H9 (cell line): ENCODE measurements at regions not wholly inside any gene's neighbourhood (a gene's known extent, or its start where the extent isn't known, plus 50 kb on each side); places are given as distances from the start of the nearest gene placed in this dataset.

ENCODE experiments used
- DNase-seq: peaks from one replicate; pipeline ENCODE4 v3.0.0-alpha.2; 2017
- H2AFZ ChIP-seq: one replicate; pipeline ENCODE4 v1.6.1; 2013; ENCODE audit warnings: mild to moderate bottlenecking, low read length, control low read depth, moderate library complexity
- H2AK5ac ChIP-seq: 2 replicates; pipeline ENCODE4 v1.6.1; 2013; ENCODE audit warnings: low read length, control low read depth, mixed read lengths; ENCODE audit not compliant: insufficient read length
- H2BK120ac ChIP-seq: one replicate; pipeline ENCODE4 v1.6.1; 2013; ENCODE audit warnings: low read depth, mild to moderate bottlenecking, low read length, control low read depth, inconsistent platforms; ENCODE audit not compliant: poor library complexity, severe bottlenecking
- H2BK12ac ChIP-seq: 2 replicates; pipeline ENCODE4 v1.6.1; 2013; ENCODE audit warnings: low read length, control low read depth, mixed read lengths, low read depth; ENCODE audit not compliant: insufficient read length
- H2BK15ac ChIP-seq: 2 replicates; pipeline ENCODE4 v1.6.1; 2013; ENCODE audit warnings: low read depth, low read length, control low read depth
- H2BK20ac ChIP-seq: one replicate; pipeline ENCODE4 v1.6.1; 2013; ENCODE audit warnings: low read depth, mild to moderate bottlenecking, low read length, control low read depth, inconsistent platforms; ENCODE audit not compliant: poor library complexity, severe bottlenecking
- H2BK5ac ChIP-seq: 2 replicates; pipeline ENCODE4 v1.6.1; 2013; ENCODE audit warnings: low read length, control low read depth, mixed read lengths; ENCODE audit not compliant: insufficient read length
- H3K14ac ChIP-seq: 2 replicates; pipeline ENCODE4 v1.6.1; 2013; ENCODE audit warnings: low read length, control low read depth; ENCODE audit not compliant: insufficient read depth
- H3K18ac ChIP-seq: 2 replicates; pipeline ENCODE4 v1.6.1; 2013; ENCODE audit warnings: low read depth, mild to moderate bottlenecking, mixed read lengths, low read length, control low read depth; ENCODE audit not compliant: insufficient read length
- H3K23ac ChIP-seq: 2 replicates; pipeline ENCODE4 v1.6.1; 2013; ENCODE audit warnings: low read length, control low read depth, mixed read lengths, low read depth; ENCODE audit not compliant: insufficient read length
- H3K23me2 ChIP-seq: 2 replicates; pipeline ENCODE4 v1.6.1; 2013; ENCODE audit warnings: low read depth, mild to moderate bottlenecking, mixed read lengths, low read length, control low read depth; ENCODE audit not compliant: insufficient read length, poor library complexity, severe bottlenecking
- H3K27ac ChIP-seq: 2 replicates; pipeline ENCODE4 v1.5.1; 2013; ENCODE audit warnings: low read length, control low read depth, mixed read lengths, low read depth; ENCODE audit not compliant: insufficient read length
- H3K27me3 ChIP-seq: 2 replicates; pipeline ENCODE4 v1.6.1; 2013; ENCODE audit warnings: low read length, control low read depth, inconsistent platforms; ENCODE audit not compliant: insufficient read depth
- H3K4ac ChIP-seq: 2 replicates; pipeline ENCODE4 v1.6.1; 2013; ENCODE audit warnings: low read depth, mild to moderate bottlenecking, control low read depth, inconsistent platforms, low read length, moderate library complexity
- H3K4me1 ChIP-seq: 2 replicates; pipeline ENCODE4 v1.6.1; 2013; ENCODE audit warnings: low read length, control low read depth, inconsistent platforms; ENCODE audit not compliant: insufficient read depth
- H3K4me2 ChIP-seq: 2 replicates; pipeline ENCODE4 v1.6.1; 2013; ENCODE audit warnings: low read length, control low read depth, mixed read lengths; ENCODE audit not compliant: insufficient read length, insufficient read depth
- H3K56ac ChIP-seq: 2 replicates; pipeline ENCODE4 v1.6.1; 2013; ENCODE audit warnings: low read depth, mild to moderate bottlenecking, mixed read lengths, low read length, control low read depth; ENCODE audit not compliant: insufficient read length
- H3K79me1 ChIP-seq: 2 replicates; pipeline ENCODE4 v1.6.1; 2013; ENCODE audit warnings: low read depth, mild to moderate bottlenecking, moderate library complexity, low read length, control low read depth, inconsistent platforms; ENCODE audit not compliant: insufficient read depth, poor library complexity, severe bottlenecking
- H3K79me2 ChIP-seq: 2 replicates; pipeline ENCODE4 v1.6.1; 2013; ENCODE audit warnings: low read length, control low read depth, inconsistent platforms; ENCODE audit not compliant: insufficient read depth
- H3K9ac ChIP-seq: 2 replicates; pipeline ENCODE4 v1.6.1; 2013; ENCODE audit warnings: low read length, control low read depth, mixed read lengths; ENCODE audit not compliant: insufficient read length; ENCODE audit errors: extremely low read depth
- H3K9me3 ChIP-seq: one replicate; pipeline ENCODE4 v1.6.1; 2013; ENCODE audit warnings: low read depth, low read length, inconsistent platforms; ENCODE audit not compliant: control insufficient read depth
- H3T11ph ChIP-seq: one replicate; pipeline ENCODE4 v1.6.1; 2013; ENCODE audit warnings: mild to moderate bottlenecking, low read length, control low read depth, inconsistent platforms
- H4K20me1 ChIP-seq: one replicate; pipeline ENCODE4 v1.6.1; 2013; ENCODE audit not compliant: control insufficient read depth, insufficient read length, insufficient read depth
- H4K5ac ChIP-seq: 2 replicates; pipeline ENCODE4 v1.6.1; 2013; ENCODE audit warnings: low read depth, mild to moderate bottlenecking, mixed read lengths, low read length, control low read depth; ENCODE audit not compliant: insufficient read length
- H4K8ac ChIP-seq: replicated peaks from 2 replicates; pipeline ENCODE4 v1.6.1; 2013; ENCODE audit warnings: low read length, control low read depth, mixed read lengths, low read depth; ENCODE audit not compliant: insufficient read length
- H4K91ac ChIP-seq: 2 replicates; pipeline ENCODE4 v1.6.1; 2013; ENCODE audit warnings: low read depth, mild to moderate bottlenecking, moderate library complexity, mixed read lengths, low read length, control low read depth; ENCODE audit not compliant: insufficient read length
- H3K27ac Mint-ChIP-seq, 3 experiments: 2 replicates in 2 of 3; 3 replicates in 1 of 3; pipeline ENCODE4 v1.8.0; 2020 to 2021; ENCODE audit warnings: mixed read lengths in 3 of 3, mild to moderate bottlenecking in 1 of 3, moderate library complexity in 1 of 3
- H3K27me3 Mint-ChIP-seq: 2 replicates; pipeline ENCODE4 v1.8.0; 2021; ENCODE audit warnings: low read depth, mild to moderate bottlenecking, moderate library complexity, mixed read lengths
- H3K36me3 Mint-ChIP-seq, 3 experiments: 2 replicates in 2 of 3; 3 replicates in 1 of 3; pipeline ENCODE4 v1.8.0; 2020 to 2021; ENCODE audit warnings: low read depth in 3 of 3, mixed read lengths in 3 of 3; ENCODE audit not compliant: insufficient read depth in 1 of 3
- H3K4me1 Mint-ChIP-seq, 2 experiments: 2 replicates each; pipeline ENCODE4 v1.8.0; 2020; ENCODE audit warnings: mixed read lengths in 2 of 2
- H3K4me3 Mint-ChIP-seq, 2 experiments: 2 replicates in 1 of 2; 3 replicates in 1 of 2; pipeline ENCODE4 v1.8.0; 2020 to 2021; ENCODE audit warnings: mild to moderate bottlenecking in 2 of 2, mixed read lengths in 2 of 2, moderate library complexity in 1 of 2
- H3K9me3 Mint-ChIP-seq, 2 experiments: 2 replicates in 1 of 2; 3 replicates in 1 of 2; pipeline ENCODE4 v1.8.0; 2020; ENCODE audit warnings: mild to moderate bottlenecking in 2 of 2, mixed read lengths in 2 of 2, moderate library complexity in 1 of 2
- WGBS: extraction: QIAGEN DNeasy Blood & Tissue Kit; methylation state at CpG from one replicate; pipeline ENCODE4 v1.1.7; 2013; ENCODE audit warnings: missing lambda C conversion rate, low lambda C conversion rate, mixed read lengths; ENCODE audit not compliant: insufficient read length; ENCODE audit errors: extremely low coverage; 5-methylcytosine and 5-hydroxymethylcytosine counted together
- TF ChIP-seq, protein P1 (sequence below): fragments of 200-600 bp; sonication (generic); conservative IDR thresholded peaks from 3 replicates; pipeline ENCODE4 v1.8.0; 2021; ENCODE audit warnings: antibody characterized with exemption, mild to moderate bottlenecking

DNA sequence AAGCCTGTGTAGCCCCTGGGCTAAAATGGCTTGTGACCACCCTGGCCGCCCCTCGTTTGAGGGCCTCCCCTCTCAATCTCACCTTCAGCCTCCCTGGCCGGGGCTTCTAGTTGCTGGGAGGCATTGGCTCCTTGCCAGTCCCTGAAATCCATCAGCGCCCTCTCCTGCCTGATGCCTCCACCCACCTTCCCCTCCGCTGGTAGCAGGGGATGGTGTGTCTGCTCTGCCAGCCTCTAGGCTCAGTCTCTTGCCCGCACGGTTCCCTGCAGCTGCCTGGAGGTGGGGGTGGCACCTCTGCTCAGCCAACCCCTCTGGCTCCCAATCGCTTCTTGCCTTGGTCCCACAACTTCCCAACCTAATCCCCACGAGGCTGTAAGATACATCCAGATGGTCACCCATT, 167.9 kb downstream of the PHETA1 start:
- Mint-ChIP-seq H3K27ac (no peak overlapping the region; a peak in 2 of 7 replicates), H3K4me3 (no peak overlapping the region), H3K9me3 (no peaks in the 10 kb centered on the region), H3K27me3 (peaks cover 6% of the 10 kb centered on the region), H3K36me3 (no peaks in the 10 kb centered on the region), H3K4me1 (peaks cover 15 to 30% of the 10 kb centered on the region in 2 experiments)
- H3K14ac ChIP-seq: no peak overlapping the region
- H4K20me1 ChIP-seq: no peaks in the 10 kb centered on the region
- no peak overlapping the region for H3K23ac ChIP-seq
- WGBS: no CpG with 5 or more reads among the region's 9 CpGs
- no peak overlapping the region for H4K5ac ChIP-seq
- no peak overlapping the region for H2BK12ac ChIP-seq
- no peaks in the 10 kb centered on the region for H3K4me1 ChIP-seq
- no peak overlapping the region for H4K91ac ChIP-seq
- no peak overlapping the region for H3K18ac ChIP-seq
- TF ChIP-seq, protein P1, sequence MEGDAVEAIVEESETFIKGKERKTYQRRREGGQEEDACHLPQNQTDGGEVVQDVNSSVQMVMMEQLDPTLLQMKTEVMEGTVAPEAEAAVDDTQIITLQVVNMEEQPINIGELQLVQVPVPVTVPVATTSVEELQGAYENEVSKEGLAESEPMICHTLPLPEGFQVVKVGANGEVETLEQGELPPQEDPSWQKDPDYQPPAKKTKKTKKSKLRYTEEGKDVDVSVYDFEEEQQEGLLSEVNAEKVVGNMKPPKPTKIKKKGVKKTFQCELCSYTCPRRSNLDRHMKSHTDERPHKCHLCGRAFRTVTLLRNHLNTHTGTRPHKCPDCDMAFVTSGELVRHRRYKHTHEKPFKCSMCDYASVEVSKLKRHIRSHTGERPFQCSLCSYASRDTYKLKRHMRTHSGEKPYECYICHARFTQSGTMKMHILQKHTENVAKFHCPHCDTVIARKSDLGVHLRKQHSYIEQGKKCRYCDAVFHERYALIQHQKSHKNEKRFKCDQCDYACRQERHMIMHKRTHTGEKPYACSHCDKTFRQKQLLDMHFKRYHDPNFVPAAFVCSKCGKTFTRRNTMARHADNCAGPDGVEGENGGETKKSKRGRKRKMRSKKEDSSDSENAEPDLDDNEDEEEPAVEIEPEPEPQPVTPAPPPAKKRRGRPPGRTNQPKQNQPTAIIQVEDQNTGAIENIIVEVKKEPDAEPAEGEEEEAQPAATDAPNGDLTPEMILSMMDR: peak; percentile 37; the same call in 2 of the 3 replicates
- H3K56ac ChIP-seq: no peak overlapping the region
- H2AFZ ChIP-seq: no peak overlapping the region
- no peak overlapping the region for H3K4me2 ChIP-seq
- no peaks in the 10 kb centered on the region for H3K79me1 ChIP-seq
- no peak overlapping the region for H4K8ac ChIP-seq
- no peak overlapping the region for H2AK5ac ChIP-seq
- no peak overlapping the region for H2BK15ac ChIP-seq
- H3K27me3 ChIP-seq: no peaks in the 10 kb centered on the region
- H2BK5ac ChIP-seq: no peak overlapping the region
- no peak overlapping the region for H2BK20ac ChIP-seq
- H2BK120ac ChIP-seq: no peak overlapping the region
- H3K27ac ChIP-seq: no peak overlapping the region
- DNase-seq: peak; percentile 59
- H3K4ac ChIP-seq: no peak overlapping the region
- no peaks in the 10 kb centered on the region for H3K79me2 ChIP-seq
- H3K23me2 ChIP-seq: no peaks in the 10 kb centered on the region
- H3K9ac ChIP-seq: no peak overlapping the region
- H3T11ph ChIP-seq: no peak overlapping the region
- no peaks in the 10 kb centered on the region for H3K9me3 ChIP-seq
